Fibroblast of lung (primary cell): ENCODE measurements at regions not wholly inside any gene's neighbourhood (a gene's known extent, or its start where the extent isn't known, plus 50 kb on each side); places are given as distances from the start of the nearest gene placed in this dataset.

Source experiments
- EZH2 ChIP-seq: IDR thresholded peaks from 2 replicates; pipeline ENCODE4 v1.5.1; 2012; ENCODE audit warnings: low read length, control low read depth, mild to moderate bottlenecking; ENCODE audit errors: missing control alignments
- TF ChIP-seq, protein P1 (sequence below), 2 donors: IDR thresholded peaks in 1 of 2; conservative IDR thresholded peaks in 1 of 2; 1 replicate in 1 of 2; 2 replicates in 1 of 2; pipeline ENCODE4 v1.5.1; 2011 to 2012; ENCODE audit warnings: low read length in 2 of 2, control low read depth in 1 of 2, inconsistent platforms in 1 of 2, low read depth in 1 of 2, mild to moderate bottlenecking in 1 of 2

DNA sequence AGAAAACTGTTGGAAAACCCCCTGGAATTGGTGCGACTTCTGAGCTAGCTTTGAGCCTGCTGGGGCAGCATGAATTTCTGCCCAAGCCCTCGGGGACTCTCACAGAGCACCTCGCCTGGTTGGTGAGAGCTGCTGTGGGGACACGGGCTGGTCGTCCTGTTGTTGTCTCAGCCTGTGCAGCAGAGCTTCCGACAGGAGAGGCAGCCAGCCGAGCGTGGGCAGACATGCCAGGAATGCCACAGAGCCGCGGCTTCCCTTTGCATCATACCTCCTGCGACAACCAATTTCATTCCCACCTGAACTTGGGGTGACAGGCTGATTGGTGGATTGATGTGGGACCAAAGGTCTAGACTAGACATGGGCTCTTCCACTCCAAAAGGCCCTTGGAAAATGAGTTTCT lies 60.2 kb upstream of the NRBF2 start:
- TF ChIP-seq, protein P1, sequence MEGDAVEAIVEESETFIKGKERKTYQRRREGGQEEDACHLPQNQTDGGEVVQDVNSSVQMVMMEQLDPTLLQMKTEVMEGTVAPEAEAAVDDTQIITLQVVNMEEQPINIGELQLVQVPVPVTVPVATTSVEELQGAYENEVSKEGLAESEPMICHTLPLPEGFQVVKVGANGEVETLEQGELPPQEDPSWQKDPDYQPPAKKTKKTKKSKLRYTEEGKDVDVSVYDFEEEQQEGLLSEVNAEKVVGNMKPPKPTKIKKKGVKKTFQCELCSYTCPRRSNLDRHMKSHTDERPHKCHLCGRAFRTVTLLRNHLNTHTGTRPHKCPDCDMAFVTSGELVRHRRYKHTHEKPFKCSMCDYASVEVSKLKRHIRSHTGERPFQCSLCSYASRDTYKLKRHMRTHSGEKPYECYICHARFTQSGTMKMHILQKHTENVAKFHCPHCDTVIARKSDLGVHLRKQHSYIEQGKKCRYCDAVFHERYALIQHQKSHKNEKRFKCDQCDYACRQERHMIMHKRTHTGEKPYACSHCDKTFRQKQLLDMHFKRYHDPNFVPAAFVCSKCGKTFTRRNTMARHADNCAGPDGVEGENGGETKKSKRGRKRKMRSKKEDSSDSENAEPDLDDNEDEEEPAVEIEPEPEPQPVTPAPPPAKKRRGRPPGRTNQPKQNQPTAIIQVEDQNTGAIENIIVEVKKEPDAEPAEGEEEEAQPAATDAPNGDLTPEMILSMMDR (conservative IDR thresholded peaks at IDR 0.05 in 1 of 2, IDR thresholded peaks at IDR 0.05 in 1 of 2; ENCODE audit: low read depth in 1 of 2, low read length in 2 of 2), result no peak
- no peak for TF ChIP-seq EZH2
